Mesendoderm (in vitro differentiated cells): ENCODE measurements at regions not wholly inside any gene's neighbourhood (a gene's known extent, or its start where the extent isn't known, plus 50 kb on each side); places are given as distances from the start of the nearest gene placed in this dataset.
"Not testable (repeated sequence)": the region's sequence is repeated elsewhere in the genome, so short reads cannot be mapped to it uniquely, and the experiment has no call there.

Experiments used
- DNase-seq: peaks from one replicate; pipeline ENCODE4 v3.0.0; 2013
- H2AK5ac ChIP-seq: 2 replicates; pipeline ENCODE4 v1.6.1; 2013; ENCODE audit warnings: low read length, inconsistent platforms
- H2BK120ac ChIP-seq: 2 replicates; pipeline ENCODE4 v1.6.1; 2013; ENCODE audit warnings: low read depth, mild to moderate bottlenecking, low read length, moderate library complexity, mixed read lengths
- H2BK15ac ChIP-seq: replicated peaks from 2 replicates; pipeline ENCODE4 v1.6.1; 2013; ENCODE audit warnings: low read depth, mild to moderate bottlenecking, moderate library complexity
- H2BK5ac ChIP-seq: 2 replicates; pipeline ENCODE4 v1.6.1; 2013; ENCODE audit warnings: low read length, inconsistent platforms
- H3K18ac ChIP-seq: 2 replicates; pipeline ENCODE4 v1.6.1; 2013; ENCODE audit warnings: mild to moderate bottlenecking, low read length, mixed read lengths
- H3K23ac ChIP-seq: one replicate; pipeline ENCODE4 v1.6.1; 2013; ENCODE audit warnings: low read length
- H3K27ac ChIP-seq: 2 replicates; pipeline ENCODE4 v1.5.1; 2013; ENCODE audit warnings: low read depth, mild to moderate bottlenecking, inconsistent platforms, low read length, moderate library complexity
- H3K27me3 ChIP-seq: 2 replicates; pipeline ENCODE4 v1.6.1; 2013; ENCODE audit warnings: low read length, control low read depth, mild to moderate bottlenecking, inconsistent platforms; ENCODE audit not compliant: insufficient read depth, poor library complexity
- H3K36me3 ChIP-seq: 2 replicates; pipeline ENCODE4 v1.6.1; 2013; ENCODE audit warnings: low read length, inconsistent platforms; ENCODE audit not compliant: control insufficient read depth, insufficient read depth
- H3K4ac ChIP-seq: one replicate; pipeline ENCODE4 v1.6.1; 2013; ENCODE audit warnings: low read depth, mild to moderate bottlenecking, low read length, moderate library complexity
- H3K4me1 ChIP-seq: 2 replicates; pipeline ENCODE4 v1.6.1; 2013; ENCODE audit warnings: low read depth, low read length, inconsistent platforms; ENCODE audit not compliant: control insufficient read depth
- H3K4me2 ChIP-seq: 2 replicates; pipeline ENCODE4 v1.6.1; 2013; ENCODE audit warnings: low read length
- H3K4me3 ChIP-seq: 2 replicates; pipeline ENCODE4 v1.5.1; 2013; ENCODE audit warnings: mild to moderate bottlenecking, low read length
- H3K56ac ChIP-seq: one replicate; pipeline ENCODE4 v1.6.1; 2013; ENCODE audit warnings: low read length
- H3K79me1 ChIP-seq: 2 replicates; pipeline ENCODE4 v1.6.1; 2013; ENCODE audit warnings: low read length, inconsistent platforms
- H3K79me2 ChIP-seq: 2 replicates; pipeline ENCODE4 v1.6.1; 2013; ENCODE audit warnings: mild to moderate bottlenecking, low read length; ENCODE audit not compliant: control insufficient read depth, insufficient read depth
- H3K9ac ChIP-seq: 2 replicates; pipeline ENCODE4 v1.6.1; 2013; ENCODE audit warnings: low read length, inconsistent platforms
- H4K5ac ChIP-seq: one replicate; pipeline ENCODE4 v1.6.1; 2013; ENCODE audit warnings: low read length
- H4K8ac ChIP-seq: one replicate; pipeline ENCODE4 v1.6.1; 2013; ENCODE audit warnings: low read depth, mild to moderate bottlenecking, control low read depth, low read length, moderate library complexity
- WGBS: extraction: QIAGEN DNeasy Blood & Tissue Kit; methylation state at CpG from one replicate; pipeline ENCODE4 v1.1.7; 2013; ENCODE audit warnings: low lambda C conversion rate, missing lambda C conversion rate; ENCODE audit not compliant: insufficient coverage; ENCODE audit errors: extremely low coverage; 5-methylcytosine and 5-hydroxymethylcytosine counted together

DNA sequence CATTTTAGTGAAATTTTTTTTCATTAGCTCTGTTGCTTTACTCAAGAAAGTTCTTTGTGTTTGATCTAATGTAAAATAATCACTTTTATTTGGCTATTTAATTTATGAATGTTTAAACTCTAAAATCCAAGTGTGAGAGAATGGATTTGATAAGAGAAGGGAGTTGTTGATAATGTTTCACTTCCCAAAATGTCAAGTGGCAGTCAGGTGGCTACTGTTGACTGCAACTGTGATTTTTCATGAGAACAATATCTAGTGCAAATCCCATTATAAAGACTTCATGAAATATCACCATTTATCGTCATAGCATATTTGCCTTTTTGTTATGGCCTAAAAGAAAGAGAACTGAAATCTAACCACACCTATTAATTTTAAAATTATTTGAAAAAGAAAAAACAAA, 118.3 kb upstream of the SNX2 start:
- no peak overlapping the region for H3K9ac ChIP-seq
- no peak for DNase-seq
- no peak overlapping the region for H2AK5ac ChIP-seq
- H3K4me2 ChIP-seq: no peak overlapping the region
- no peak overlapping the region for H2BK5ac ChIP-seq
- H3K23ac ChIP-seq: no peak overlapping the region
- H3K4ac ChIP-seq: no peak overlapping the region
- H3K79me1 ChIP-seq: no peaks in the 10 kb centered on the region
- no peaks in the 10 kb centered on the region for H3K27me3 ChIP-seq
- no peaks in the 10 kb centered on the region for H3K79me2 ChIP-seq
- H4K8ac ChIP-seq: no peak overlapping the region
- no peaks in the 10 kb centered on the region for H3K36me3 ChIP-seq
- no peak overlapping the region for H3K18ac ChIP-seq
- H3K4me3 ChIP-seq: no peak overlapping the region
- no peak overlapping the region for H3K56ac ChIP-seq
- no CpG with 5 or more reads among the region's 1 CpG for WGBS
- no peak overlapping the region for H3K27ac ChIP-seq
- H2BK15ac ChIP-seq: no peak overlapping the region
- H4K5ac ChIP-seq: no peak overlapping the region
- H2BK120ac ChIP-seq: no peak overlapping the region
- H3K4me1 ChIP-seq: no peaks in the 10 kb centered on the region

DNA sequence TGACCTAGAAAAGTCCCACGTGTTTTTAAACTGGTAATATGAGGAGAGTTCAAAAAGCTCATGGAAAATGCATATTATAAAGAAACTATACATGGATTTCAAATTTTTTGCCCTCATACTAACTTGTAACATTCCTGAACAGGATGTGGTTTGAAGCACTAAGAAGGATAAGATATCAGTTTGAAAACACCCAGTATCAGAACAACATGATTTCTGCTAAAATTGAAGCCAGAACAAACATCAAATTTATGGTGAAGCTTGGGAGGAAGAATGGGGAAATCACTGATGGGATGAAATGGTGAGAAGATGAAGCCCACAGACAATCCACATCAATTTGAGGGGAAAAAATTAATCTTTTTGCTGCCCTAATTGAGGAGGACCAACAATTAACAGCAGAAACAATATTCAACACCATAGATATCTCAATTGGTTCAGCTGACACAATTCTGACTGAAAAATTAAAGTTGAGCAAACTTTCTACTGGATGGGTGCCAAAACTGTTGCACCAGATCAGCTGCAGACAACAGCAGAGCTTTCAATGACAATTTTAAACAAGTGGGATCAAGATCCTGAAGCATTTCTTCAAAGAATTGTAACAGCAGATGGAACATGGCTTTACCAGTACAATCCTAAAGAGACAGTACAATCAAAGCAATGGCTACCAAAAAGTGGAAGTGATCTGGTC, 113.2 kb upstream of the SNX2 start:
- no peak overlapping the region for H2BK15ac ChIP-seq
- no CpG with 5 or more reads among the region's 1 CpG for WGBS
- no peaks in the 10 kb centered on the region for H3K4me1 ChIP-seq
- no peak overlapping the region for H3K23ac ChIP-seq
- no peak overlapping the region for H2AK5ac ChIP-seq
- H3K4me2 ChIP-seq: no peak overlapping the region
- H3K27me3 ChIP-seq: no peaks in the 10 kb centered on the region
- no peak for DNase-seq
- no peak overlapping the region for H2BK120ac ChIP-seq
- no peak overlapping the region for H3K27ac ChIP-seq
- no peaks in the 10 kb centered on the region for H3K79me2 ChIP-seq
- H3K36me3 ChIP-seq: no peaks in the 10 kb centered on the region
- no peak overlapping the region for H2BK5ac ChIP-seq
- no peak overlapping the region for H3K18ac ChIP-seq
- no peak overlapping the region for H4K8ac ChIP-seq
- H3K56ac ChIP-seq: no peak overlapping the region
- no peak overlapping the region for H3K4me3 ChIP-seq
- no peaks in the 10 kb centered on the region for H3K79me1 ChIP-seq
- H3K9ac ChIP-seq: no peak overlapping the region
- no peak overlapping the region for H3K4ac ChIP-seq
- no peak overlapping the region for H4K5ac ChIP-seq

- no peak overlapping the region for H2BK120ac ChIP-seq
- no peaks in the 10 kb centered on the region for H3K79me1 ChIP-seq
These were observed 109.8 kb upstream of the SNX2 start for GRCh38 chr5:122665051-122665450.

GRCh38 chr5:122668552-122668951, 106.3 kb upstream of the SNX2 start:
- Histone ChIP-seq H3K79me1 (no peaks in the 10 kb centered on the region), H4K5ac (no peak overlapping the region), H4K8ac (no peak overlapping the region), H3K79me2 (no peaks in the 10 kb centered on the region), H2AK5ac (no peak overlapping the region), H3K36me3 (no peaks in the 10 kb centered on the region), H3K27me3 (no peaks in the 10 kb centered on the region), H3K23ac (no peak overlapping the region), H3K4me2 (no peak overlapping the region), H3K4ac (no peak overlapping the region), H2BK5ac (no peak overlapping the region), H2BK15ac (no peak overlapping the region), H2BK120ac (no peak overlapping the region), H3K18ac (no peak overlapping the region), H3K56ac (no peak overlapping the region), H3K4me1 (no peaks in the 10 kb centered on the region), H3K27ac (no peak overlapping the region), H3K9ac (no peak overlapping the region), H3K4me3 (no peak overlapping the region)
- DNase-seq: no peak
- WGBS: no CpG with 5 or more reads among the region's 2 CpGs

More at GRCh38 chr5:122665051-122665450, 109.8 kb upstream of the SNX2 start:
- no peak overlapping the region for H3K23ac ChIP-seq
- no peak for DNase-seq
- H3K27ac ChIP-seq: no peak overlapping the region
- no peaks in the 10 kb centered on the region for H3K4me1 ChIP-seq
- no peaks in the 10 kb centered on the region for H3K36me3 ChIP-seq
- no peak overlapping the region for H2AK5ac ChIP-seq
- no peak overlapping the region for H2BK15ac ChIP-seq
- H2BK5ac ChIP-seq: no peak overlapping the region
- no peak overlapping the region for H4K8ac ChIP-seq
- H3K56ac ChIP-seq: no peak overlapping the region
- no peak overlapping the region for H3K4me2 ChIP-seq
- H3K9ac ChIP-seq: no peak overlapping the region
- H3K18ac ChIP-seq: no peak overlapping the region
- H3K4ac ChIP-seq: no peak overlapping the region
- no peak overlapping the region for H3K4me3 ChIP-seq
- H4K5ac ChIP-seq: no peak overlapping the region
- H3K27me3 ChIP-seq: no peaks in the 10 kb centered on the region
- H3K79me2 ChIP-seq: no peaks in the 10 kb centered on the region

GRCh38 chr5:122669709-122670108, 105.2 kb upstream of the SNX2 start:
- no CpG with 5 or more reads among the region's 1 CpG for WGBS
- H3K23ac ChIP-seq: not testable (repeated sequence)

DNA sequence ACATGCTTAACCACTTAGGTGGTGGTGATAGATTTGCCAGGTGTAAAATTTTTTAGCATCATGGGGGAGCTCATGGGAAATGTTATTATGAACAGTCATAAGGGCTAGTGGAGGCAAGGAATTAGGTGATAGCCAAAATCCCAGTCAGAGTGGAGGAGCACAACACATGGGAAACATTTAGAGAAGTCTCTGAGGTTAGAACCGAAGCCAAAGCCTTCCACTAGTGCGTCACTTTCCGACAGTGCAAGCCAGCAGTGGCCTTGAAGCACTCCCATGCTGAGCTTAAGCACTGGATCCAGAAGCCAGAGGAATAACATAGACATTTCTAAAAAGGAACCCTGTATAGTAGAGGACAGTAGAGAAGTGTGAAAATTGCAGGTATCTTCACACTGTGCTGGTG, 101.5 kb upstream of the SNX2 start:
- H3K27me3 ChIP-seq: no peaks in the 10 kb centered on the region
- H3K79me2 ChIP-seq: no peaks in the 10 kb centered on the region
- H3K36me3 ChIP-seq: no peaks in the 10 kb centered on the region
- H3K4me1 ChIP-seq: no peaks in the 10 kb centered on the region
- no peak overlapping the region for H4K8ac ChIP-seq
- H3K9ac ChIP-seq: no peak overlapping the region
- no peak overlapping the region for H3K23ac ChIP-seq
- H2BK120ac ChIP-seq: no peak overlapping the region
- no peak overlapping the region for H3K27ac ChIP-seq
- DNase-seq: no peak
- H3K4me2 ChIP-seq: no peak overlapping the region
- H2AK5ac ChIP-seq: no peak overlapping the region
- H4K5ac ChIP-seq: no peak overlapping the region
- no peak overlapping the region for H2BK5ac ChIP-seq
- H3K4ac ChIP-seq: no peak overlapping the region
- H3K79me1 ChIP-seq: no peaks in the 10 kb centered on the region
- H3K18ac ChIP-seq: no peak overlapping the region
- H3K4me3 ChIP-seq: no peak overlapping the region
- no CpG with 5 or more reads among the region's 3 CpGs for WGBS
- H2BK15ac ChIP-seq: no peak overlapping the region
- H3K56ac ChIP-seq: no peak overlapping the region

More at GRCh38 chr5:122669709-122670108, 105.2 kb upstream of the SNX2 start:
- not testable (repeated sequence) for H2AK5ac ChIP-seq, H3K56ac ChIP-seq, H3K9ac ChIP-seq, H3K36me3 ChIP-seq, H3K4me2 ChIP-seq, H4K5ac ChIP-seq, H3K79me2 ChIP-seq, H2BK120ac ChIP-seq, H3K79me1 ChIP-seq, H3K4ac ChIP-seq, H4K8ac ChIP-seq, H3K27ac ChIP-seq, H3K27me3 ChIP-seq, H3K4me1 ChIP-seq, H2BK15ac ChIP-seq, H3K18ac ChIP-seq, DNase-seq, H3K4me3 ChIP-seq, H2BK5ac ChIP-seq
